ENCODE measurements at regions not wholly inside any gene's neighbourhood (a gene's known extent, or its start where the extent isn't known, plus 50 kb on each side); places are given as distances from the start of the nearest gene placed in this dataset.

DNA sequence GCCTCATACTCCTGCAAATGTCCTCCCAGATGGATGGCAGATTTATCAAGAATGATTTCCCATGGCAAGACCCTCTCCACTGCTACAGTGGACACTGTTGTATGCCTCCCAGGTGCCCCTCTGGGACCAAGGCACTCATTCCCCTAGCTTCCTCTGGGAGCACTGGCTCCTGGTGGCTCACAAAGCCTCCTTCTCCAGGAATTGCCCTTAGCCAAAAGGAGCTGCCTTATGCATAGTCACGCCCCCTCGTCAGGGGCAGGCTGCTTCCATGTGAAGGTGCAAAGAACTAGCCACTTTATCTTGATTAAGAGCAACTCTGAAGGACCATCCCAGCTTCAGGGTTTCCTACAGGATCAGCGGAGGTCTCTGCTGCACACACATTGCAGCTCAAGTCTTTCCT, 358.1 kb downstream of the CDK5RAP2 start:
- Histone ChIP-seq H3K9ac (ENCODE audit: low read depth, low read length, poor library complexity) (no peak overlapping the region), H2AFZ (ENCODE audit: low read length) (no peak overlapping the region)

DNA sequence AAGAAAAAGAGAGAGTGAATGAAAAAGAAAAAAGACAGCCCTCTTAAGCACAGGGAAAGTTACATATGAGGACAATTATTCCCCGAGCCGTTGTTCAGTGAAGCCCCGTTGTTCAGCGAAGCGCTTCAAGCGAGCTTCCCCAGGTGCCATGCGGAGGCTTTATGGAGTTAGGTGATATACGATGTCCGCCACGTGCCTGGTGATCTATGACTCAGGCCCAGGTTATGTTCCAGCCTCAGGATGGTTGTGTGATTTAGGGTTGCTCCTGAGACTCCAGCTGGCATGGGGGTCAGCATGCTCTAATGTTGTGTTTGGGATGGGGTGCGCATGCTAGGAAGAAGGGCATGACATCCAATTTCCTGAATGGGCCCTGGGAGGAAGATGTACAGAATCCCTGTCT, 365.6 kb downstream of the CDK5RAP2 start:
- Histone ChIP-seq H3K4me3 (ENCODE audit: low read length in 2 of 2) (no peak overlapping the region), H3K23ac (ENCODE audit: low read depth, low read length, poor library complexity) (no peak overlapping the region), H3K9me3 (replicated peaks in 1 of 2; ENCODE audit: control insufficient read depth in 2 of 2, insufficient read depth in 1 of 2, low read depth in 1 of 2, low read length in 2 of 2) (no peaks in the 10 kb centered on the region), H2AFZ (ENCODE audit: low read length) (no peak overlapping the region), H3K27me3 (ENCODE audit: control insufficient read depth in 3 of 3, insufficient read depth in 3 of 3, low read depth in 1 of 3, low read length in 3 of 3) (no peaks in the 10 kb centered on the region), H3K14ac (ENCODE audit: low read length) (no peak overlapping the region), H2AK5ac (ENCODE audit: low read depth, low read length) (no peak overlapping the region), H3K18ac (ENCODE audit: low read length) (no peak overlapping the region), H3K9ac (ENCODE audit: low read depth, low read length, poor library complexity) (no peak overlapping the region), H4K8ac (ENCODE audit: low read depth, low read length) (no peak overlapping the region), H2BK15ac (ENCODE audit: low read length) (no peak overlapping the region), H2BK120ac (ENCODE audit: low read depth, low read length) (no peak overlapping the region), H3K4me1 (ENCODE audit: control insufficient read depth in 2 of 2, insufficient read depth in 1 of 2, low read depth in 1 of 2, low read length in 2 of 2) (peaks cover 0 to 3% of the 10 kb centered on the region in 2 donors), H3K79me1 (ENCODE audit: low read depth, low read length) (no peaks in the 10 kb centered on the region), H3K27ac (replicated peaks; ENCODE audit: low read length) (no peak overlapping the region), H4K91ac (ENCODE audit: low read depth, low read length, poor library complexity) (no peak overlapping the region), H2BK12ac (ENCODE audit: low read length) (no peak overlapping the region), H3K4me2 (ENCODE audit: insufficient read depth, low read length, poor library complexity, severe bottlenecking) (no peak overlapping the region), H3K36me3 (replicated peaks in 1 of 2; ENCODE audit: control insufficient read depth in 2 of 2, insufficient read depth in 2 of 2, low read length in 2 of 2) (no peaks in the 10 kb centered on the region), H3K4ac (ENCODE audit: low read length) (no peak overlapping the region), H2BK5ac (ENCODE audit: low read length) (no peak overlapping the region)
- DNase-seq (ENCODE audit: low spot score) = no peak
- no CpG with 5 or more reads among the region's 11 CpGs for WGBS, 2 donors (ENCODE audit: extremely low coverage in 2 of 2, insufficient read length in 2 of 2, insufficient replicate concordance in 1 of 2)

More for the DNA sequence above, 358.1 kb downstream of the CDK5RAP2 start:
- no peak overlapping the region for H2AK5ac ChIP-seq (ENCODE audit: low read depth, low read length)
- H3K79me1 ChIP-seq (ENCODE audit: low read depth, low read length) = no peaks in the 10 kb centered on the region
- DNase-seq (ENCODE audit: low spot score) = no peak
- no peak overlapping the region for H3K4me3 ChIP-seq (ENCODE audit: low read length in 2 of 2)
- no peak overlapping the region for H3K23ac ChIP-seq (ENCODE audit: low read depth, low read length, poor library complexity)
- H3K14ac ChIP-seq (ENCODE audit: low read length) = no peak overlapping the region
- no peak overlapping the region for H2BK12ac ChIP-seq (ENCODE audit: low read length)
- H3K4me2 ChIP-seq (ENCODE audit: insufficient read depth, low read length, poor library complexity, severe bottlenecking) = no peak overlapping the region
- no peak overlapping the region for H4K8ac ChIP-seq (ENCODE audit: low read depth, low read length)
- H3K9me3 ChIP-seq (replicated peaks in 1 of 2; ENCODE audit: control insufficient read depth in 2 of 2, insufficient read depth in 1 of 2, low read depth in 1 of 2, low read length in 2 of 2) = no peaks in the 10 kb centered on the region
- H3K27me3 ChIP-seq (ENCODE audit: control insufficient read depth in 3 of 3, insufficient read depth in 3 of 3, low read depth in 1 of 3, low read length in 3 of 3) = no peaks in the 10 kb centered on the region
- H2BK5ac ChIP-seq (ENCODE audit: low read length) = no peak overlapping the region
- H3K36me3 ChIP-seq (replicated peaks in 1 of 2; ENCODE audit: control insufficient read depth in 2 of 2, insufficient read depth in 2 of 2, low read length in 2 of 2) = no peaks in the 10 kb centered on the region
- H3K18ac ChIP-seq (ENCODE audit: low read length) = no peak overlapping the region
- no peak overlapping the region for H4K91ac ChIP-seq (ENCODE audit: low read depth, low read length, poor library complexity)
- H3K4ac ChIP-seq (ENCODE audit: low read length) = no peak overlapping the region
- no CpG with 5 or more reads among the region's 3 CpGs for WGBS, 2 donors (ENCODE audit: extremely low coverage in 2 of 2, insufficient read length in 2 of 2, insufficient replicate concordance in 1 of 2)
- H2BK15ac ChIP-seq (ENCODE audit: low read length) = no peak overlapping the region
- H2BK120ac ChIP-seq (ENCODE audit: low read depth, low read length) = no peak overlapping the region
- H3K27ac ChIP-seq (replicated peaks; ENCODE audit: low read length) = no peak overlapping the region
- H3K4me1 ChIP-seq (ENCODE audit: control insufficient read depth in 2 of 2, insufficient read depth in 1 of 2, low read depth in 1 of 2, low read length in 2 of 2) = no peaks in the 10 kb centered on the region

GRCh38 chr9:120212853-120213200, 367.1 kb downstream of the CDK5RAP2 start:
- DNase-seq (ENCODE audit: low spot score) = no peak
- no peak overlapping the region for H4K8ac ChIP-seq (ENCODE audit: low read depth, low read length)
- no peak overlapping the region for H2AK5ac ChIP-seq (ENCODE audit: low read depth, low read length)
- H3K23ac ChIP-seq (ENCODE audit: low read depth, low read length, poor library complexity) = no peak overlapping the region
- H3K14ac ChIP-seq (ENCODE audit: low read length) = no peak overlapping the region
- no peak overlapping the region for H3K27ac ChIP-seq (replicated peaks; ENCODE audit: low read length)
- no peak overlapping the region for H2AFZ ChIP-seq (ENCODE audit: low read length)
- no peak overlapping the region for H2BK120ac ChIP-seq (ENCODE audit: low read depth, low read length)
- WGBS, 2 donors (ENCODE audit: extremely low coverage in 2 of 2, insufficient read length in 2 of 2, insufficient replicate concordance in 1 of 2) = no CpG with 5 or more reads among the region's 5 CpGs
- H3K4ac ChIP-seq (ENCODE audit: low read length) = no peak overlapping the region
- no peaks in the 10 kb centered on the region for H3K27me3 ChIP-seq (ENCODE audit: control insufficient read depth in 3 of 3, insufficient read depth in 3 of 3, low read depth in 1 of 3, low read length in 3 of 3)
- H2BK5ac ChIP-seq (ENCODE audit: low read length) = no peak overlapping the region
- H2BK12ac ChIP-seq (ENCODE audit: low read length) = no peak overlapping the region
- H3K36me3 ChIP-seq (replicated peaks in 1 of 2; ENCODE audit: control insufficient read depth in 2 of 2, insufficient read depth in 2 of 2, low read length in 2 of 2) = no peaks in the 10 kb centered on the region
- no peak overlapping the region for H3K4me2 ChIP-seq (ENCODE audit: insufficient read depth, low read length, poor library complexity, severe bottlenecking)
- H3K4me1 ChIP-seq (ENCODE audit: control insufficient read depth in 2 of 2, insufficient read depth in 1 of 2, low read depth in 1 of 2, low read length in 2 of 2) = peaks cover 0 to 3% of the 10 kb centered on the region in 2 donors
- no peaks in the 10 kb centered on the region for H3K79me1 ChIP-seq (ENCODE audit: low read depth, low read length)
- H2BK15ac ChIP-seq (ENCODE audit: low read length) = no peak overlapping the region
- no peaks in the 10 kb centered on the region for H3K9me3 ChIP-seq (replicated peaks in 1 of 2; ENCODE audit: control insufficient read depth in 2 of 2, insufficient read depth in 1 of 2, low read depth in 1 of 2, low read length in 2 of 2)
- no peak overlapping the region for H3K18ac ChIP-seq (ENCODE audit: low read length)
- H3K4me3 ChIP-seq (ENCODE audit: low read length in 2 of 2) = no peak overlapping the region
- H3K9ac ChIP-seq (ENCODE audit: low read depth, low read length, poor library complexity) = no peak overlapping the region
- no peak overlapping the region for H4K91ac ChIP-seq (ENCODE audit: low read depth, low read length, poor library complexity)

DNA sequence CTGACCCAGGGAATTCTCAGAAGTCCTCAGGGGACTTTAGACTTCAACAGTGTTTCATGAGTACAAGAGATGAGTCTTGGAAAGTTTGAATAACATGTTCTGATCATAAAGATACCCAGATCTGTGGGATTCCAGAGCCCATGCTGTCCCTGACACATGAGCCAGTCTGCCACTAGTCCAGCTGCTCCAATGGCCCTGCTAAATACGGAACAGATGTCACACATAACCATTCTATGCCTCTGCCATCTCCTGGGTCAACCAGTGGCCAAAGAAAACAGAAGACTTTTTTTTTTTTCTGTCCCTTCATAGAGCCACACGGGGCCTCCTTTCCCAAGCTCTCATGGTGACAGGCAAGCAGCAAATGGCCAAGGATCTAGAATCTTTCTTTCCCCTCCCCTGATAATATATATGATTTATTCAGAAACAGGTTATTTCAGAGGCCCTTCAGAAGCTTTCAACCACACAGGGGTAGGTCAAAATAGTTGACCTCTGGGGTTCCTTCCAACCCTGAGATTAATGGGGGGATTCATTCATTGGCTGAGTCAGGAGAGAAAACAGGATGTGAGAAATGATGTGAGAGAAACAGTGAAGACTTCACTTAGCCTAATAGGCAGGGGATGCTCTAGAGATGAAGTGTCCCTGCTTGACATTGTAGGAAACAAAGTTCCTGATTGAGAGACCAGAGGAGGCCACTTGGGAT, 367.7 kb downstream of the CDK5RAP2 start:
- no peak overlapping the region for H3K14ac ChIP-seq (ENCODE audit: low read length)
- no peak overlapping the region for H3K27ac ChIP-seq (replicated peaks; ENCODE audit: low read length)
- H3K36me3 ChIP-seq (replicated peaks in 1 of 2; ENCODE audit: control insufficient read depth in 2 of 2, insufficient read depth in 2 of 2, low read length in 2 of 2) = no peaks in the 10 kb centered on the region
- no peak overlapping the region for H3K4ac ChIP-seq (ENCODE audit: low read length)
- H3K18ac ChIP-seq (ENCODE audit: low read length) = no peak overlapping the region
- H3K9ac ChIP-seq (ENCODE audit: low read depth, low read length, poor library complexity) = no peak overlapping the region
- no peak overlapping the region for H3K23ac ChIP-seq (ENCODE audit: low read depth, low read length, poor library complexity)
- no peak overlapping the region for H4K8ac ChIP-seq (ENCODE audit: low read depth, low read length)
- H2BK12ac ChIP-seq (ENCODE audit: low read length) = no peak overlapping the region
- no peak overlapping the region for H3K4me2 ChIP-seq (ENCODE audit: insufficient read depth, low read length, poor library complexity, severe bottlenecking)
- H3K79me1 ChIP-seq (ENCODE audit: low read depth, low read length) = no peaks in the 10 kb centered on the region
- no peak overlapping the region for H4K91ac ChIP-seq (ENCODE audit: low read depth, low read length, poor library complexity)
- DNase-seq (ENCODE audit: low spot score) = no peak
- H3K4me3 ChIP-seq (ENCODE audit: low read length in 2 of 2) = no peak overlapping the region
- H2BK5ac ChIP-seq (ENCODE audit: low read length) = no peak overlapping the region
- no peaks in the 10 kb centered on the region for H3K9me3 ChIP-seq (replicated peaks in 1 of 2; ENCODE audit: control insufficient read depth in 2 of 2, insufficient read depth in 1 of 2, low read depth in 1 of 2, low read length in 2 of 2)
- no peak overlapping the region for H2BK120ac ChIP-seq (ENCODE audit: low read depth, low read length)
- H2BK15ac ChIP-seq (ENCODE audit: low read length) = no peak overlapping the region
- no peak overlapping the region for H2AK5ac ChIP-seq (ENCODE audit: low read depth, low read length)
- no peak overlapping the region for H2AFZ ChIP-seq (ENCODE audit: low read length)
- no CpG with 5 or more reads among the region's 2 CpGs for WGBS, 2 donors (ENCODE audit: extremely low coverage in 2 of 2, insufficient read length in 2 of 2, insufficient replicate concordance in 1 of 2)
- H3K27me3 ChIP-seq (ENCODE audit: control insufficient read depth in 3 of 3, insufficient read depth in 3 of 3, low read depth in 1 of 3, low read length in 3 of 3) = no peaks in the 10 kb centered on the region
- H3K4me1 ChIP-seq (ENCODE audit: control insufficient read depth in 2 of 2, insufficient read depth in 1 of 2, low read depth in 1 of 2, low read length in 2 of 2) = peaks cover 0 to 3% of the 10 kb centered on the region in 2 donors

Measured in neuronal stem cell (in vitro differentiated cells).